ENCODE measurements at regions not wholly inside any gene's neighbourhood (a gene's known extent, or its start where the extent isn't known, plus 50 kb on each side); places are given as distances from the start of the nearest gene placed in this dataset.

GRCh38 chr4:164482092-164482404, 271.9 kb upstream of the SMIM31 start:
- no peak for DNase-seq

- DNase-seq, result no peak
These were observed 271.2 kb upstream of the SMIM31 start for GRCh38 chr4:164482758-164483157.

- no peak for DNase-seq
These were observed 270.2 kb upstream of the SMIM31 start for GRCh38 chr4:164483711-164484110.

GRCh38 chr4:164484551-164484950, 269.4 kb upstream of the SMIM31 start:
- no peak for DNase-seq

- no peak for DNase-seq
These were observed 268.8 kb upstream of the SMIM31 start for GRCh38 chr4:164485136-164485535.

GRCh38 chr4:164488114-164488513, 265.8 kb upstream of the SMIM31 start:
- DNase-seq, result no peak

GRCh38 chr4:164501074-164501473, 252.9 kb upstream of the SMIM31 start:
- DNase-seq, result no peak

- no peak for DNase-seq
These were observed 250.1 kb upstream of the SMIM31 start for GRCh38 chr4:164503874-164504273.

GRCh38 chr4:164508097-164508496, 245.8 kb upstream of the SMIM31 start:
- DNase-seq, result no peak

- no peak for DNase-seq
These were observed 245.2 kb upstream of the SMIM31 start for GRCh38 chr4:164508771-164509170.

- no peak for DNase-seq
These were observed 244.0 kb upstream of the SMIM31 start for GRCh38 chr4:164509951-164510350.

GRCh38 chr4:164512124-164512523, 241.8 kb upstream of the SMIM31 start:
- no peak for DNase-seq

- no peak for DNase-seq
These were observed 239.2 kb upstream of the SMIM31 start for GRCh38 chr4:164514765-164515164.

- DNase-seq, result no peak
These were observed 229.1 kb upstream of the SMIM31 start for GRCh38 chr4:164524789-164525188.

GRCh38 chr4:164526933-164527583, 226.9 kb upstream of the SMIM31 start:
- no peak for DNase-seq

GRCh38 chr4:164529058-164529457, 224.9 kb upstream of the SMIM31 start:
- no peak for DNase-seq

GRCh38 chr4:164529486-164529885, 224.4 kb upstream of the SMIM31 start:
- no peak for DNase-seq

- no peak for DNase-seq
These were observed 222.6 kb upstream of the SMIM31 start for GRCh38 chr4:164531336-164531735.

- DNase-seq, result peak in 1 of 56 donors; percentile 13
These were observed 217.1 kb upstream of the SMIM31 start for GRCh38 chr4:164536814-164537213.

GRCh38 chr4:164538097-164538496, 215.8 kb upstream of the SMIM31 start:
- no peak for DNase-seq

GRCh38 chr4:164540987-164541386, 212.9 kb upstream of the SMIM31 start:
- no peak for DNase-seq

- no peak for DNase-seq
These were observed 211.5 kb upstream of the SMIM31 start for GRCh38 chr4:164542431-164542830.

GRCh38 chr4:164550989-164551712, 202.8 kb upstream of the SMIM31 start:
- DNase-seq, result no peak

- no peak for DNase-seq
These were observed 202.3 kb upstream of the SMIM31 start for GRCh38 chr4:164551713-164552040.

All from amygdala (tissue), 56 donors.